ENCODE measurements at regions not wholly inside any gene's neighbourhood (a gene's known extent, or its start where the extent isn't known, plus 50 kb on each side); places are given as distances from the start of the nearest gene placed in this dataset.

DNA sequence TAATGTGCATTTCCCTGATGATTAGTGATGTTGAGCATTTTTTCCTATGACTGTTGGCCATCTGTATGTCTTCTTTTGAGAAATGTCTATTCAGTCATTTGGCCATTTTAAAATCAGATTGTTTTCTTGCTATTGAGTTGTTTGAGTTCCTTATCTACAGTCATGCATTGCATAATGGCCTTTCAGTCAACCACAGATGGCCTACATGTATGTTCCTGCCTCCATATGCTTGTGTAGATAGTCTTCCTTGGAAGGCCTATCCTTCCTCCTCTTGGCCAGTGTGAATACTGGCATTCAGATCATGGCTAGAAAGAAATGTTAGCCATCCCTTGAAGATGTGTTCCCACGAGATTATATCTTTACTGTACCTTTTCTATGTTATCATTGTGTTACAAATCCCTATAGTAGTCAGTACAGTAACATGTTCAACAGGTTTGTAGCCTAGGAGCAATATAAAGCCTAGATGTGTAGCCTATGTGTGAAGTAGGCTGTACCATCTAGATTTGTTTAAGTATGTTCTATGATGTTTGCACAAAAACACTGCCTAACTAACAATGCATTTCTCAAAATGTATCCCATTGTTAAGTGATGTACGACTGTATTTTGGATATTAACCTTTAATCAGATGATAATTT lies 65.6 kb upstream of the CD302 start:
- no peak for DNase-seq (ENCODE audit: low read depth)
- TF ChIP-seq, protein P1, sequence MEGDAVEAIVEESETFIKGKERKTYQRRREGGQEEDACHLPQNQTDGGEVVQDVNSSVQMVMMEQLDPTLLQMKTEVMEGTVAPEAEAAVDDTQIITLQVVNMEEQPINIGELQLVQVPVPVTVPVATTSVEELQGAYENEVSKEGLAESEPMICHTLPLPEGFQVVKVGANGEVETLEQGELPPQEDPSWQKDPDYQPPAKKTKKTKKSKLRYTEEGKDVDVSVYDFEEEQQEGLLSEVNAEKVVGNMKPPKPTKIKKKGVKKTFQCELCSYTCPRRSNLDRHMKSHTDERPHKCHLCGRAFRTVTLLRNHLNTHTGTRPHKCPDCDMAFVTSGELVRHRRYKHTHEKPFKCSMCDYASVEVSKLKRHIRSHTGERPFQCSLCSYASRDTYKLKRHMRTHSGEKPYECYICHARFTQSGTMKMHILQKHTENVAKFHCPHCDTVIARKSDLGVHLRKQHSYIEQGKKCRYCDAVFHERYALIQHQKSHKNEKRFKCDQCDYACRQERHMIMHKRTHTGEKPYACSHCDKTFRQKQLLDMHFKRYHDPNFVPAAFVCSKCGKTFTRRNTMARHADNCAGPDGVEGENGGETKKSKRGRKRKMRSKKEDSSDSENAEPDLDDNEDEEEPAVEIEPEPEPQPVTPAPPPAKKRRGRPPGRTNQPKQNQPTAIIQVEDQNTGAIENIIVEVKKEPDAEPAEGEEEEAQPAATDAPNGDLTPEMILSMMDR (conservative IDR thresholded peaks at IDR 0.05; ENCODE audit: low read length) = no peak
- no peak overlapping the region for H3K4me3 ChIP-seq (ENCODE audit: low read length)

DNA sequence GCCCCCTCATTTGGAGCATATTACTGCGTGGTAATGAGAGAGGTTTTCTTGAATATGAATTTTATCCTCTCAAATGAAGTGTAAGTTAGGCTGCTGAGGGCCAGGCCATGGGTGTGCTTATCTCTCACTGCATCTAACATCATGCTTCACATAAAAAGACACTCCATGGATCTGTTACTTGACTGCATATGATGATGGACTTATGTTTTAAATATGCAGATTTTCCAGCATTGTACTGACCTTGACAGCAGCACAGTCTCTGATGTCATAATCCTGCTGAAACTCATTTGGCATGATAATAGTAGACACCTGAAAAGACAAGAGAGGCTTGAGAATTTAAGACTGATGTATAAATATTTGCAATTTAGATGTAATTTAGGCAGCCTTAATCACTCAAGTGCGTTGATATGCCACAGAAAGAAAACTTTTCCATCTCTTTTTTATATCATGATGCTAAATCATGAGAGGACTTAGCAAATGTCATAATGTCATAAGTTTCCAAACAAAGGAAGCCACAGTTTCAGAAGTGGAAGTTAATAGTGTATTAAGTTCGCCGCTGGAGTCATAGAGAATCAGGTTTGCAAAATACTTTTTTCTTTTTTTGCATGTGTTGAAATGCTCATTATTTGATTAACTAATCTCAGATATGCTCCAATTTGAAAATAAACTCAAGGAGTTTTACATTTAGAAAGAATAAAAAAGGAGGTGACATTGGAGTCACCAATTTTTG lies 62.7 kb upstream of the CD302 start:
- no peak overlapping the region for H3K4me3 ChIP-seq (ENCODE audit: low read length)
- DNase-seq (ENCODE audit: low read depth) = no peak
- TF ChIP-seq, protein P1 (conservative IDR thresholded peaks at IDR 0.05; ENCODE audit: low read length) = no peak

DNA sequence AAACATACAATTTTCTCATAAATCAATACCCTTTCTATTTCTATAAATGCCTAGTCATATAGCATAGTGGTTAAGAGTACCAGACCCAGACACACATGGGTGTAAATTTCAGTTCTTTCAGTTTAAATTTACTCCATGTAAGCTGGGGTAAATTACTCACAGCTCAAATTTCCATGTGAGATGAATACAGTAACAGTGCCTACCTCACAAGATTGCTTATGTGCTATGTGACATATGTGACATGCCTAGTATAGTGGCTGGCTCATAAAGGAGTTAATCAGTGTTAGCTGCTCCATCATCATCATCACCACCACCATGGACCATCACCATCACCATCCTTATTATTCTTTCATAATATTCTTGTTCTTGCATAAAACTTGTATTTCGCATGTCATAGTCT lies 61.6 kb upstream of the CD302 start:
- TF ChIP-seq, protein P1 (conservative IDR thresholded peaks at IDR 0.05; ENCODE audit: low read length) = no peak
- no peak overlapping the region for H3K4me3 ChIP-seq (ENCODE audit: low read length)
- DNase-seq (ENCODE audit: low read depth) = no peak

DNA sequence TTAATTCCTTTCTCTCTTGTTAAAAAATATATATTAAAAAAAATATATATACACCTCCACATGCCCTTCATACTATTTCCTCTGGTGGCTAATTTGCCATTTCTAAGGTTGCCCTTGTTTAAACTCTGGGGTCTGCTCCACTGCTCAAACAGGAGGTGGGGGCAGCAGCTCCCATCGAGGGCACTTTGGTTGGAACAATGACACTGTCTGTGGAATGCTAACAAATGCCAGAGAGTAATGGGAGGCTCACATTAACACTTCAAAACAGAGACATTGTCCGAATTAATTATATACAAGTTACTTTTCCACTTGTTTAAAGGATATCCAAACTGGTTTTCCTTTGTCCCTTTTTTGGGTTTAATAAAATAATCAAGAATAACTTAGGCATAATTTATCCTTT lies 58.8 kb upstream of the CD302 start:
- TF ChIP-seq, protein P1 (conservative IDR thresholded peaks at IDR 0.05; ENCODE audit: low read length) = no peak
- DNase-seq (ENCODE audit: low read depth) = no peak
- no peak overlapping the region for H3K4me3 ChIP-seq (ENCODE audit: low read length)

DNA sequence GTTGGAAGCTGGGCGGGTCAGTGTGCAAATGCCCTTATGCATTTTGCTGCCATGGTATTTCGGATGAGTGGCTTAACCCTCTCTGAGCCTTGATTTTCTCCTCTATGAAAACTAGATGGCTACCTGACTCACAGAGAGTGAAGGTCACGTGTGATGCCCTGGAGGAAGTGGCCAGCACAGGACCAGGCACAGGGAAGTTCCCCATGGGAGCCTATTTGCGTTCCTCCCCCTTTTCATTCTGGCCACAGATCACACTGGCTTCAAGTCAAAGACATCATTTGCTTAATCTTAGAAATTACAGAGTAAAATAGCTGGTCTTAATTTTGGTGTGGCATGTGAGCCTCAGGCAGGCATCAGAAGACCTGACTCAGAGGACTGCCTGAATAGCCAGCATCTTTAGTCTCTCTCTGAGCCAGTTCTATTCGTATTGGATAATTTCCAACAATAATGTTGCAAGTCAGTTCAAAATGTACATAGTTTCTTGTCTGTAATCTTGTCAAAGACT lies 57.6 kb upstream of the CD302 start:
- TF ChIP-seq, protein P1 (conservative IDR thresholded peaks at IDR 0.05; ENCODE audit: low read length) = no peak
- H3K4me3 ChIP-seq (ENCODE audit: low read length) = no peak overlapping the region
- DNase-seq (ENCODE audit: low read depth) = no peak

DNA sequence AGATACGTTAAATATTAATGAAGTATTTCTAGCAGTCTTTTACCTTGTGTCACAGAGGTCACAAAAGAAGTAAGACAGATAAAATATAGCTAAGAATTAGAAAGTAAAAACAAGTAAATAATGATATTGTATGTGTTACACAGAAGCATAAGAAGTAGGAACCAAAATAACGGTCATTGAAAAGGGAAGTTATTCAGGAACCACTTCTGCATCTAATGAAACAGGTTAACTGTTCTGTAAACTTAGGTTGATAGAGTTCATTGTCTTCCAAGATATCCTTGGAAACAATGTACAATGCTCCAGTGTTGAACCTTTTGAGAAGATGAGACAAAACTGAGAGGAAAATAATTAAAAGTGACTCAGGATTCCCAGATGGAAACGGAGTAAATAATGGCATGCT lies 57.1 kb upstream of the CD302 start:
- no peak overlapping the region for H3K4me3 ChIP-seq (ENCODE audit: low read length)
- DNase-seq (ENCODE audit: low read depth) = no peak
- TF ChIP-seq, protein P1 (conservative IDR thresholded peaks at IDR 0.05; ENCODE audit: low read length) = no peak

DNA sequence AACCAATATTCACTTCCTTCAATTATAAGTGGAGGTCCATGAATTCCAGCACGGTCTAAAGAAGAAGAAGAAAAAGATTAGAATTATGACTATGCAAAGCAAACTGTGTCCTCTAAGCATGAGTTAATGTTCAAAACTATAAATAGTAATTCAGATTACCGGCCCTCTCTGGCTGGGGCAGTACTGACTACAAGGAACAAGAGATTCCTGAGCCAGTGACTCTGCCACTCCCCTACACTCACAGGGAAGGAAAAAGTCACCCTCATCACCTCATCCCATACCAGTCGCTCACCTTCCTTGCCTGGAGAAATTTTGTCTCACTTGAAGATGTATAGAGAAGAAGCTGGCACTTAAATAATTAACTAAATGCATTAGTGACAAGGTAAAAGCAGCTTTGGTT lies 56.5 kb upstream of the CD302 start:
- no peak for DNase-seq (ENCODE audit: low read depth)
- TF ChIP-seq, protein P1 (conservative IDR thresholded peaks at IDR 0.05; ENCODE audit: low read length) = no peak
- no peak overlapping the region for H3K4me3 ChIP-seq (ENCODE audit: low read length)
